Stimulated activated CD4-positive, alpha-beta T cell treated with anti-CD3 and anti-CD28 coated beads, Interleukin-1b, Interleukin-23, amount 100 ng/mL, for 4 hours (primary cell): ENCODE measurements at regions not wholly inside any gene's neighbourhood (a gene's known extent, or its start where the extent isn't known, plus 50 kb on each side); places are given as distances from the start of the nearest gene placed in this dataset.
"Not testable (repeated sequence)": the region's sequence is repeated elsewhere in the genome, so short reads cannot be mapped to it uniquely, and the experiment has no call there.

Source experiments
- DNase-seq, 2 donors: peaks; one replicate each; pipeline ENCODE4 v3.0.0-alpha.2; 2020; ENCODE audit warnings: low read depth in 2 of 2

DNA sequence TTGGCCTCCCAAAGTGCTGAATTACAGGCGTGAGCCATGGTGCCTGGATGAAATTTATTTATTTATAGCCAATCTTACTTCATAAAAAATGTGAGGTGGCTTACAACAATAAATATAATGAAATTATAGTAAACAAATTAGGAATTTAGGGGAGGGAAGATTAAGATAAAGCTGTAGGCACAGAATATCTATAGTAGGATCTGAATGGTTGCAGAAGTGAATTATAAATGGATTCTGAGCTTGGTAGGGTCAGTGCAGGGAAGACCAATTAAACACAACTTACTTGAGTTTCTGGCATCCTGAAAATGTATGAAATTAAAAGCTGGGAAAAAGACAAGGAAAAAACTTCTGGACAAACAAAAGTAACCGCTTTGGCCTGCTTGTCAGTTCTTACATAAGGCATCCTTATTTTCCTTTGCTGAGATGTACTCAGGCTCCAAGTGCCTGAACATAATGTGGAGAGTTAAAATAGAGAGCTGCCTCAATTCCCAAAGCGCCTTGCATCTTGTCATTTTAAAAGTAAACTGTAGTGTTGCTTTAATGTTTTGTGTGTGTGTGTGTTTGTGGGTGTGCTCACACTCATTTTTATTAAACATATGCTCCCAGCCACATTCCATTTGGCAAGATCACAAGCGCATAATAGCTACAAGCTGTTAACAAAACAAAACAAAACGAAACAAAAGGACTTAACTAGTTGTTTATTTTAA is 247.3 kb downstream of the S1PR1 start:
- DNase-seq = no peak

DNA sequence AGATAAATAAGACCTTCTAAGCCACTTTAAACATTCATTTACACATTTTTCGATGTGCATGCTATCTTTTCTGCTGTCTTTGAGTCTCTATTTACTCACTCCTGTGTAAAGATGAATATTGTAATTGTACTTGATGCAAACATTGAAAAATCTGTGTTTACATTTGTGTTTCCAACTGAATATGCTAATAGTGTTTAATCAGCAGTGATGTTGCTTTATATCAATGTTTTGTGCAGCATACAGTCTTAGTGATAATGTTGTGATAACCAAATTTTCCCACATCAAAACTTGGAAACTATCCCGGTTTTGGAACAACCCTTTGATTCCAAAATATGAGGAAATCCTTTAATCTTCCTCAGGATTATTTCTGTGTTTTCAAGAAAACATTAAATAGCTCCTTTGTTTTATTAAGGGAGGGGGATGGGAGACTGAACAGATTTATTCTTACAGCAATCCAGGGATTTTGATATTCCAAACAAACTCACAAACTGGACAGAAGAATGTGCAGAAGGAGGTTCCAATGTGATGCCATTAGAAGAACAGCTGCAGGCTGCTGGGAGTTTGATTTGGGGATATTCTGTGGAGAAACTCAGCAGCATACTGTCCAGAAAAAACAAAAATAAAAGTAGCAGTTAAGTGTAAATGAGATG is 248.0 kb downstream of the S1PR1 start:
- DNase-seq = no peak

DNA sequence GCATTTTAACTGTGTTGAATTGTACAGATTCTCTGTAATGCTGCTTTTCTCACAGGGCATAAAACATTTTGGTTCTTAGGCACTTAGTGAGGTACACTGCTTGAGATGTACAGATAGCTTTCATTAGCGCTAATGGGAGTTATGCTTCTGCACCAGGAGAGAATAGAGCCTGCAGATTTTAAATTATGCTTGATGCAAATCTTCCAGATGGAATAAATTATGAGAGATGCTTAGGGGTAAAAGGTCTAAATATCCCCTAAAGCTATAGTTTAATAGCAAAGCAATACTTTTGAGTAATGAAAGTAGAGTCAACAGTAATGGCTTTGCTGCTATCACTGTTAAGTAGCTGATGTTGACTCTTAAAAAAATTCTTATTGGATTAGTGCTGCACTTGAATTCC is 248.9 kb downstream of the S1PR1 start:
- no peak for DNase-seq

DNA sequence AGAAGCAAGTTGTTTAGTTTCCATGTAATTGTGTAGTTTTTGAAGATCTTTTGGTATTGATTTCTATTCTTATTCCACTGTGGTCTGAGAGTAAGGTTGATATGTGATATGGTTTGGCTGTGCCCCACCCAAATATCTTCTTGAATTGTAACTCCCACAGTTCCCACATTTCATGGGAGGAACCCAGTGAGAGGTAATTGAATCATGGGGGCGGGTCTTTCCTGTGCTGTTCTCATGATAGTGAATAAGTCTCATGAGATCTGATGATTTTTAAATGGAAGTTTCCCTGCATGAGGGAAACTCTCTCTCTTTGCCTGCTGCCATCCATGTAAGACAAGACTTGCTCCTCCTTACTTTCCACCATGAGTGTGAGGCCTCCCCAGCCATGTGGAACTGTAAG is 255.3 kb downstream of the S1PR1 start:
- not testable (repeated sequence) for DNase-seq

DNA sequence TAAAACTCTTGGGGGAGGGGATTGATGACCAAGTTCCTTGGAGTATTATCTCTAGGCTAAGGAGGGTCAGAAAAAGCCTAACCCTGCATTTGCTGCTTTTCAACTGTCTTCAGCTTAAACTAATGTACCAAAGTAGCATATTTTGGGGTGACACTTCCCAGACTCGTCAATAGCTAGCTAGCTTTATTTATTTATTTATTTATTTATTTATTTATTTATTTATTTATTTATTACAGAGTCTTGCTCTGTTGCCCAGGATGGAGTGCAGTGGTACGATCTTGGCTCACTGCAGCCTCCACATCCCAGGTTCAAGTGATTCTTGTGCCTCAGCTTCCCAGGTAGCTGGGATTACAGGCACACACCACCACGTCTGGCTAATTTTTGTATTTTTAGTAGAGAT is 257.1 kb downstream of the S1PR1 start:
- DNase-seq = not testable (repeated sequence)

DNA sequence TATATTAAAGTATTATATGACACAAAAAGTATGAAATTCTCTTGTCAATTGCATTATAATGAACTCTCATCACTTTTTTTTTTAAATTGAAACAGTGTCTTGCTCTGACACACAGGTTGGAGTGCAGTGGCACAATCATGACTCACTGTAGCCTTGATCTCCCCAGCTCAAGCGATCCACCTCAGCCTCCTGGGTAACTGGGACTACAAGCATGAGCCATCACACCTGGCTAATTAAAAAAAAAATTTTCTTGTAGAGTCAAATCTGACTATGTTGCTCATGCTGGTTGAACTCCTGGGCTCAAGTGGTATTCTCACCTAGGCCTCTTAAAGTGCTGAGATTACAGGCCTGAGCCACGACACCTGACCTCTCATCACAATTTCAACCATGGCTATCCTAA is 259.3 kb downstream of the S1PR1 start:
- DNase-seq = no peak

DNA sequence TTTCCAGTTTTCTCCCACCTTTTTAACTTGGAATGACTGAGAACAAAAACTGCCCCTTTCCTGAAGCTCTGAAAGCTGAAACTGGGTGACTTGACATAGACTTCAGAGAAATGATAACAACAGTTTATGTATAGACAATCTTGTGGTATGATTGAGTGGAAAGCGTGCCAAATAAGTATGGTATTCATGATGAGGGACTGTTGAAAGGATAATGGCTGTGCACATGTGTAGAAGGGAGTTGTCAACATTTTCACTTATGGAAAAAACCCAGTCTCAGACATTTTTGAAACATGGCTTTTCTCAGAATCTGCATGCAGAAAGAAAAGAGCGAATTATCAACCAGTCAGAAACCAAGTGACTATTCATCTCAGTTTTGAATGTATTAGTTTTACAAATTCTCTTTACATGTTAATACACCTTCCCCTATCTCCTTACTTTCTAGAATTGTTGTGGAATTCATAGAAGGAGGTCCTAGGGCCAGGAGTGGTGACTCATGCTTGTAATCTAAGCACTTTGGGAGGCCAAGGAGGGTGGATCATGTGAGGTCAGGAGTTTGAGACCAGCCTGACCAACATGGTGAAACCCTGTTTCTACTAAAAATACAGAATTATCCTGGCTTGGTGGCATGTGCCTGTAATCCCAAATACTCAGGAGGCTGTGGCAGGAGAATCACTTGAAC is 261.2 kb downstream of the S1PR1 start:
- no peak for DNase-seq

DNA sequence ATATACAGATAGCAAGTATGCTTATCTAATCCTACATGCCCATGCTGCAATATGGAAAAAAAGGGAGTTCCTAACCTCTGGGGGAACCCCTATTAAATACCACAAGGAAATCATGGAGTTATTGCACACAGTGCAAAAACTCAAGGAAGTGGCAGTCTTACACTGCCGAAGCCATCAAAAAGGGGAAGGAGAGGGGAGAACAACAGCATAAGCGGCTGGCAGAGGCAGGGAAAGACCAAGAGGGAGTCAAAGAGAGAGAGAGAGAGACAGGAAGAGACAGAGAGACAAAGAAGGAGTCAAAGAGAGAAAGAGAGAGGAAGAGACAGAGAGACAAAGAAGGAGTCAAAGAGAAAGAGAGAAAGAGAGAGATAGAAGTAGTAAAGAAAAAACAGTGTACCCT is 267.3 kb downstream of the S1PR1 start:
- DNase-seq = not testable (repeated sequence)

DNA sequence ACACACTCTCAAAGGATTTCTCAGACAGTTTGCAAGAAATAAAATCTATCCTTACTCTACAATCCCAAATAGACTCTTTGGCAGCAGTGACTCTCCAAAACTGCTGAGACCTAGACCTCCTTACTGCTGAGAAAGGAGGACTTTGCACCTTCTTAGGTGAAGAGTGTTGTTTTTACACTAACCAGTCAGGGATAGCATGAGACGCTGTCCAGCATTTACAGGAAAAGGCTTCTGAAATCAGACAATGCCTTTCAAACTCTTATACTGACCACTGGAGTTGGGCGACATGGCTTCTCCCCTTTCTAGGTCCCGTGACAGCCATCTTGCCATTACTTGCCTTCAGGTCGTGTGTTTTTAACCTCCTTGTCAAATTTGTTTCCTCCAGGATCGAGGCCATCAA is 268.4 kb downstream of the S1PR1 start:
- DNase-seq = not testable (repeated sequence)

DNA sequence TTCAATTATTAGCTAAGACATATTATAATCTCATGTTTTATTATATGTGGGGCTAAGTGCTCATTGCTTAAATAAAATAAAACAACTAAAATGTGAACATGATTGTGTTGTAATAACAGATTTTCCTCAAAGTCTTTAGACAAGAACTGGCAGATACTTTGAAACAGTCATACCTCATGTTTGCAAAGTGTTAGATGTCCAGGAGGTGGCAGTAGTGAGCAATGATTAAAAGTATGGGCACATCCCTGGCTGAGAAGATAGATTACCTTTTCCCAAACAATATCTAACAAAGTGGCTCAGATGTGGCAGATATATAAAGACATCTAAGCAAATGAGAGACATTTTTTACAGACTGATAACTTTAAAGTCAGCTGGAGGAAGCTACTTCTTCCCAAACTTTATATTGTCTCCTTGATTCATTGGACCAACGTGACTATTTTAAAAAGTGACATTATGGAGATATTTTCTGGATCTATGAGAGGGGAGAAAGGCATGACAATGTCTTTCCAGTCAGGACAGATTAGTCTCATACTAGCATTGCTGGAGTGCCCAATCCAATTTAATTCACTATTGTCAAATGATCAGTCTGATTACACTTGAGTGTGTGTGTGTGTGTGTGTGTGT is 269.8 kb downstream of the S1PR1 start:
- DNase-seq = peak in 1 of 2 donors; percentile 45

DNA sequence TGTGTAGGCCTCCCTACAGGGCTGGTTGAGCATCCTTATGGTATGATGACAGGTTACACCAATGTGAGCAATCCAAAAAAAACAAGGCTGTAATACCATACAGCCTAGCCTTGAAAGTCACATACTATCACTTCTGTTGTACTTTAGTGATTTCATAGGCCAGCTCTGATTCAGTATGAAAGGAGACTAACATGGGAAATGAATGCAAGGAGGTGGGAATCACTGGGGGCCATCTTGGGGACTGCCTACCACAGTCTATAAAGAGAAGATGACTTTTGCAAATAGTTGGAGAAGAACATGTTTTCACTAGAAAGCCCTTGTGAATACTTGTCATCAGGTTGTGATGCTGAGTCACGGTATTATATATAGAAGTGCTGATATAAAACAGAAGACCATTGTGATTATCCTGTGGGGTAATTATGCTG is 270.7 kb downstream of the S1PR1 start:
- no peak for DNase-seq

DNA sequence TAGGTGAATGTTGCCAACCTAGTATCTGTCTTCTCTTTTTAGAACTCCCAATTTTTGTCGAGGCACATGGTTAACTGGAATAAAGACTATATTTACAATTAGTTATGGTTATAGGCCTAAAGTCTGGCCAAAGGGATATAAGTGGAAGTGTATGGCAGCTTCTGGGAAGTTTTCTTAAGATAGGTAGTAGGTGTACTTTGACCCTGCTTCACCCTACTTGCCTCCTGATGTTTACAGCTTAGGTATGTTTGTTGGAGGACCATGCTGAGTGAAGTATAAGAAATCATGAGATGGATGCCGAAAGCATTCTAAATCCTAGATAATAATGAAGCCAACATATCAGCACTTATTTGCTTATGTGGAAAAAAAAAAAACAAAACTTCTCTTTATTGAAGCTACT is 272.1 kb downstream of the S1PR1 start:
- no peak for DNase-seq

DNA sequence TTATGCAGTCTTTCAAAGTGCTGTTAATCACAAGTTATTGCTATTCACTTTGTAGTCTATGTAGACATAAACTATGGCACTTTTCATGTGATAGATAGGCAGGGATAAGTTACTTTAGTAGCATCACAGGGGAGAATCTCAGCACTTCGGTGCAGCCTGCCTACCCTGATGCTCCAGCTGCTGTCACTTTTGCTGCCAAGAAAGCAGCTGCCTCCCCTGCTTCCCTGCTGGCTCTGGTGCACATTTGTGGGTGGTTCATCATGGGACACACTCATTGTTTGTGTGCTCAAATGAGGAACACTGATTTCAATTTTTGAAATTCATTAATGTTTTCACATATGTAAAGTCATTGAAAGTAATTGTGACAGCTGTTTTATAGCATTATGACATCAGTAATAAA is 272.6 kb downstream of the S1PR1 start:
- DNase-seq = no peak

DNA sequence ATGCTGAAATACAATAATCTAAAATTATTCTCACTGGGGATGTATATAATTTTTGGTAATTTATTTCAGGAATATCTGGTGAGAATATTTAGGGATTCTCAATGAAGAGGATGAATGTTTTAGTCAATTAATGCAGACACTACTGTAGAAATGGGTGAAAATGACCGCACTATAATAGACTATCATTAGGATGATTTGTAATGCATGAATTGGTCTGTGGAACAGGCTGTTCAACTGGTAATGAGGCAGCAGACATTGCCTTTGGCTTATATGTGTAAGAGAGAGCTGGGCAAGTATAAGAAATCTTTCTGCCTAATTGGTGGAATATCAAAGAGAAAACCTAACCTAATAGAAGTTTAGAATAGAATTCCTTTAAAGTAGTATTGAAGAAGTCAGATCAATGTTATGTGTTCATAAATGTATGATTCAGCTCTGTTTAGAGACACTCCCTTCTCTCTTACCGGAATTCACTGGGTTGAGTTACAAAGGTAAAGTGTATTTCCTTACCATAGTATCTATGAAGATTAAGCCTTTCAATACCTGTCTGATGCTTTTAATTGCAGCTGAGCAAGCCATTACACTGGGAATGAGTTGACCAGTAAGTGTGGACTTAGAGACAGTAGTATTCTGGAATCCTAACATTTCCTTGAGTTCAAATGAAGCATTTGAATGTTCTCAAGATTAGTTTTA is 274.5 kb downstream of the S1PR1 start:
- DNase-seq = no peak

DNA sequence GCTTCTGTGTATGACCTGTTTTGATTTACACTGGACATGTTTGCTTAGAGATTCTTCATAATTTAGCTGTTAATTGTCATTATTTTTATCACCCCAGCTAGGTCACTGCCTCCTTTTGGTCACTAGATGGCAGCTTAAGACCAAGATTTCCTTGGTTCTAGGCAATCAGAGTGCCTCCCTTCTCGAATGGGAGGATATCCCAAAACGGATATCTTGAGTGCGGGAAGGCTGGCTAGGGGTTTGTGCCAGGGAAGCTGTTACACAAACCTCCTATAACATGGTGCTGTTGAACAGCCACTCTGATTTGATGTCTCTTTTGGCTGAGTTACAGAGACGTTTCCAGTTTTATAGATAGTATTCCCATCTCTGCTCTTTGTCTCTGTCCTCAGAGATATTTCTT is 283.5 kb downstream of the S1PR1 start:
- DNase-seq = no peak

DNA sequence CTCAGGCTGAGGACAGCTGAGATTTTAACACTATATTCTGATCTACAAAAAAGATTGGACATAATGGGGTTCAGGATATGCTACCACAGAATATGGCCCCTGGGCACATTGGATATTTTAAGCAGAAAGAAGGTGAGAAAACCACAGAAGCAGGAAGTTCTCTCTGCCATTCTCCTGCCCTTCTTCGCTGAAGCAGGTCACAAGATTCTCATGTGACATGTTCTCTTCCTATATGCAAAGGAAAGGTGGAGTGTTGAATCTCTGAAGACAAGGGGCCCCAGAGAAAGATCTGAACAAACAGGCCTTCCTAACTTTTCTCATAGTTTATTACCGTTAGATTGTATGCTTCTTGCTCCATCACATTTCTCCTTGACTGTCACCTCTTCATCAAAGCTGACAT is 285.7 kb downstream of the S1PR1 start:
- no peak for DNase-seq

DNA sequence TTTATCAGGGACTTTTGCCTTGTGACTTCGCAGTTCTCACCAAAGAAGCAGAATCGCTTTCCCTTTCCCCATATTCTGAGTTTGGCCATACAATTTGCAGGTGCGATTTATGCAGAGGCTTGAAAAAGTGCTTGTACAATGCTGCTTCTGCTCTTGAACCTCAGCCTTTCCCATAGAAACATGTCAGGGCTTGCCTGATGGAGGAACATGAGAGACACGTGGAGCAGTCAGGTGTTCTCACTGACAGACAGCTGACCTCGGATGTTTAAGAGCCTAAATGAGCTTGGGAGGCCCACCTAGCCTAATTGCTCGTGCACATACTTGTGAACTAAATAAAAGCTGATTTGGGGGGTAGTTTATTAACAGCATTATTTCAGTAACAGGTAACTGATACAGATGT is 290.0 kb downstream of the S1PR1 start:
- DNase-seq = no peak

DNA sequence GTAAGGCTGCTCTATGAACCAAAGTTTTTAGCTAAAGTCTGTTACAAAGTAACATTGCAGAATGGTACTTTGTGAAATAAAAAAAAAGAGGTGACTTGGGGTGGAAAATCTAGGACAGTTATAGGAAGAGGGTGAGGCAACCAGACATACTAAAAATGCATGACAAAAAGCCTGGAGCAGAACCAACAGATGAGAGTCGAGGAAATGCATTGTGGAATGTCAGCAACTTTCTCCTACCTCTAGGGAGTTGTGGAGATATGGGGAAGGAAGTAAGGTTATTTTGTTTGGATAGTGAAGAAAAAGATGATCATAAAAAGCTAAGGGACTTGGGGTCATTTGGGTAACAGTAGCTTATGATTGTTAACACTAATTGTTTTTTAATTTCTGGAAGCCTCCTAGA is 295.6 kb downstream of the S1PR1 start:
- DNase-seq = no peak

DNA sequence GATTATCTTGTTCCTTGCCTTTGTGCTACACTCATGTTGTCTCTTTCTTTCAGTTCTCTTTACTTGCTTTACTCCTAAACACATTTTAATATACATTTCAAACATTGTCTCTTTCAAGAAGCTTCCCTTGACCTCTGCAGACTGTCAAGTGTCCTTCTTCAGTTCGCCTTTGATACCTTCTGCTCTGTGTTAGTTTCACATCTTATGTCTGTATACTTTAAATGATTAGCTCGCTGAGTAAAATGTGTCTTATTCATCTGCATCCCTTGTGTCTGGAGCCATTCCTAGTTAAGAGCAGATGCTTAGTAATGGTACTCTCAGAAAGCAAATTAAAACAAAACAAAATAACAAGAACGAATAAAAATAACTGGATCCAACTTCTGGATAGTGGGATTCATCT is 303.3 kb downstream of the S1PR1 start:
- no peak for DNase-seq

DNA sequence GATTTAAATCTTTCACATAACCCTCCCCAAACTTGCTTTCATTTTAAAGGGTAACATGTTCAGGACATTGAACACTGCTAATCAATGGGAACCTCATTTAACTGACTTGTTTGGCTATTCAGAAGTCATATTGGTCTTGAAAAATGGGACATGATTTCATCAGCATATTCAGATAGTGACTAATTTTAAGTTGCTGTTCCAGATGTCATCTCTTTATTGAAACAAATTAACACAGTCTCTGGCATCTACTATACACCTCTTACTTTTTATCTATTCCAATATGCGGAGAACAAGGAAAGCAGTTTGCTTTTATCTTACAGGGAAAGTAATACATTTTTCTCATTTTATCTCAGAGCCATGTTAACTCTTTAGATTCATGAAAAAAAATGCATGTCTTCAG is 310.1 kb downstream of the S1PR1 start:
- DNase-seq = no peak

DNA sequence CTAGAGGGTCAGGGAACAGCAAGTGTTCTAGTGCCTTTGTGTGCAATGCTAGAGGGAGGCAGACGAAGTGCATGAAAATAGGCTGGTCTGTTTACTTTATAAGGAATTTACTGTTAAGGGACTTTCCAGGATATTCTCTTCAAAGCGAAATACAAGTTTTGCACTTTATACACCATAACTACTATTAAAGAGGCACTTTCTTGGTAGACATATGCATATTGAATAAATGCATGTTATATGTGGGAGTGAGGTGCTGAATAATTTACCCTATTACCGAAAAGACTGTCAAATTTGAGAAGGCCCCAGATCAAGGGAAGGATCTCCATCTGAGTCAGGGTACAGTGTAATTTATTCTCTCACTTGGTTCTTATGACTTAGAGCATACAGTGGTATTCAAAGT is 310.5 kb downstream of the S1PR1 start:
- no peak for DNase-seq

DNA sequence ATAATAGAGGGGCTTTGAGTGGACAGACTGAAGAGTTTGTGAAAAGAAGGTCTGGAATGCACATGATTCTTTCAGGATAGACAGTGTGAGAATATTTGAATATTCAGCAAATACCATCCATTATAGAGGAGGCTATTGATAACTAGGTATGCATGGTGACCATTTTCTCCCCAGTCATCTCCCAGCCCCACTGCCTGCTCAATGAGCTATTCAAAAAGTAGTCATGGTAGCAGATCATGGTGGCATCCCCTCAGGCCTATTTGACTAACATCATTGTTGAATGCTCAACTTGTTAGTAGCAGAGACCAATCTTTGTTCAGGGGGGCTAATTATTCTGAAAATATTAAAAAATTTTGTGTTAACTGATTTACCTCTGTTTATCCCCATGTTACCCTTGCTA is 311.6 kb downstream of the S1PR1 start:
- DNase-seq = no peak
